Endodermal cell (in vitro differentiated cells): ENCODE measurements at regions not wholly inside any gene's neighbourhood (a gene's known extent, or its start where the extent isn't known, plus 50 kb on each side); places are given as distances from the start of the nearest gene placed in this dataset.

Experiments
- DNase-seq: peaks from one replicate; pipeline ENCODE4 v3.0.0-alpha.2; 2017
- H3K27ac ChIP-seq: 2 replicates; pipeline ENCODE4 v1.5.1; 2013; ENCODE audit warnings: mild to moderate bottlenecking, low read depth, low read length, moderate library complexity
- H3K27me3 ChIP-seq: 2 replicates; pipeline ENCODE4 v1.6.1; 2013; ENCODE audit warnings: mild to moderate bottlenecking, low read length, moderate library complexity; ENCODE audit not compliant: insufficient read depth, control insufficient read depth, poor library complexity, severe bottlenecking
- H3K36me3 ChIP-seq: 2 replicates; pipeline ENCODE4 v1.7.0; 2013; ENCODE audit warnings: mild to moderate bottlenecking, low read length, moderate library complexity; ENCODE audit not compliant: control insufficient read depth, insufficient read depth
- H3K4me1 ChIP-seq: one replicate; pipeline ENCODE4 v1.7.0; 2013; ENCODE audit warnings: low read length; ENCODE audit not compliant: control insufficient read depth, insufficient read depth
- H3K4me3 ChIP-seq: 2 replicates; pipeline ENCODE4 v1.5.1; 2013; ENCODE audit warnings: mild to moderate bottlenecking, low read length, moderate library complexity
- H3K9ac ChIP-seq: 2 replicates; pipeline ENCODE4 v1.6.1; 2013; ENCODE audit warnings: mild to moderate bottlenecking, low read length, moderate library complexity; ENCODE audit not compliant: poor library complexity, severe bottlenecking; ENCODE audit errors: extremely low read depth
- H3K9me3 ChIP-seq: 2 replicates; pipeline ENCODE4 v1.6.1; 2013; ENCODE audit warnings: mild to moderate bottlenecking, low read length, moderate library complexity; ENCODE audit not compliant: control insufficient read depth
- H3K27ac Mint-ChIP-seq: 2 replicates; pipeline ENCODE4 v1.8.0; 2020; ENCODE audit warnings: mixed read lengths
- H3K27me3 Mint-ChIP-seq: 2 replicates; pipeline ENCODE4 v1.8.0; 2021; ENCODE audit warnings: mild to moderate bottlenecking, mixed read lengths; ENCODE audit not compliant: insufficient read depth
- H3K36me3 Mint-ChIP-seq: 2 replicates; pipeline ENCODE4 v1.8.0; 2020; ENCODE audit warnings: low read depth, mixed read lengths
- H3K4me1 Mint-ChIP-seq: 2 replicates; pipeline ENCODE4 v1.8.0; 2020; ENCODE audit warnings: mixed read lengths
- H3K4me3 Mint-ChIP-seq: 2 replicates; pipeline ENCODE4 v1.8.0; 2020; ENCODE audit warnings: mild to moderate bottlenecking, moderate library complexity, mixed read lengths
- H3K9me3 Mint-ChIP-seq: 2 replicates; pipeline ENCODE4 v1.8.0; 2020; ENCODE audit warnings: mild to moderate bottlenecking, mixed read lengths
- CTCF ChIP-seq: fragments of 200-600 bp; sonication (generic); conservative IDR thresholded peaks from 2 replicates; pipeline ENCODE4 v1.5.0; 2021; ENCODE audit warnings: antibody characterized with exemption, mild to moderate bottlenecking
- WGBS, 2 experiments: methylation state at CpG; one replicate each; pipeline versions ENCODE4 v1.1.5 to v1.1.7; 2013; ENCODE audit warnings: missing lambda C conversion rate in 2 of 2, mixed read lengths in 1 of 2; ENCODE audit not compliant: insufficient coverage in 1 of 2, insufficient read length in 1 of 2; 5-methylcytosine and 5-hydroxymethylcytosine counted together

GRCh38 chr6:27026361-27026760 is 221.1 kb upstream of the PRSS16 start:
- Mint-ChIP-seq H3K27me3 (no peaks in the 10 kb centered on the region), H3K27ac (no peak overlapping the region), H3K9me3 (no peaks in the 10 kb centered on the region), H3K36me3 (peaks cover 22% of the 10 kb centered on the region), H3K4me3 (no peak overlapping the region), H3K4me1 (peaks cover 5% of the 10 kb centered on the region)
- 86% methylated on average over 1 of the region's 1 CpG; no CpG with 5 or more reads in 1 of the 2 experiments for WGBS, 2 experiments
- Histone ChIP-seq H3K27me3 (no peaks in the 10 kb centered on the region), H3K9ac (no peak overlapping the region), H3K27ac (no peak overlapping the region), H3K4me1 (no peaks in the 10 kb centered on the region), H3K9me3 (peaks cover 7% of the 10 kb centered on the region), H3K36me3 (peaks cover 10% of the 10 kb centered on the region), H3K4me3 (no peak overlapping the region)
- no peak for TF ChIP-seq CTCF
- no peak for DNase-seq

GRCh38 chr6:27031302-27031701 is 216.2 kb upstream of the PRSS16 start:
- H3K27me3 Mint-ChIP-seq: peaks cover 8% of the 10 kb centered on the region
- no peak for DNase-seq
- peaks cover 2% of the 10 kb centered on the region for H3K4me1 Mint-ChIP-seq
- H3K27ac ChIP-seq: no peak overlapping the region
- no peaks in the 10 kb centered on the region for H3K36me3 ChIP-seq
- H3K27me3 ChIP-seq: no peaks in the 10 kb centered on the region
- no peak overlapping the region for H3K9ac ChIP-seq
- H3K27ac Mint-ChIP-seq: no peak overlapping the region
- H3K4me3 Mint-ChIP-seq: no peak overlapping the region
- 89 to 100% methylated on average over 1 of the region's 1 CpG for WGBS, 2 experiments
- no peaks in the 10 kb centered on the region for H3K36me3 Mint-ChIP-seq
- no peaks in the 10 kb centered on the region for H3K4me1 ChIP-seq
- H3K4me3 ChIP-seq: no peak overlapping the region
- no peaks in the 10 kb centered on the region for H3K9me3 Mint-ChIP-seq
- no peak for TF ChIP-seq CTCF
- H3K9me3 ChIP-seq: no peaks in the 10 kb centered on the region

GRCh38 chr6:27038498-27038897 is 209.0 kb upstream of the PRSS16 start:
- Histone ChIP-seq H3K36me3 (no peaks in the 10 kb centered on the region), H3K9ac (no peak overlapping the region), H3K9me3 (peaks cover 4% of the 10 kb centered on the region), H3K4me3 (no peak overlapping the region), H3K4me1 (peaks cover 6% of the 10 kb centered on the region), H3K27ac (no peak overlapping the region), H3K27me3 (no peaks in the 10 kb centered on the region)
- H3K36me3 Mint-ChIP-seq: peaks cover 11% of the 10 kb centered on the region
- peaks cover 1% of the 10 kb centered on the region for H3K27me3 Mint-ChIP-seq
- TF ChIP-seq CTCF: no peak
- DNase-seq: no peak
- H3K9me3 Mint-ChIP-seq: peaks cover 10% of the 10 kb centered on the region
- H3K4me3 Mint-ChIP-seq: no peak overlapping the region
- peaks cover 9% of the 10 kb centered on the region for H3K4me1 Mint-ChIP-seq
- no peak overlapping the region for H3K27ac Mint-ChIP-seq
